ENCODE measurements at regions not wholly inside any gene's neighbourhood (a gene's known extent, or its start where the extent isn't known, plus 50 kb on each side); places are given as distances from the start of the nearest gene placed in this dataset.
A peak's percentile ranks its signal among the peaks of the same experiment; 100 is the strongest.

DNA sequence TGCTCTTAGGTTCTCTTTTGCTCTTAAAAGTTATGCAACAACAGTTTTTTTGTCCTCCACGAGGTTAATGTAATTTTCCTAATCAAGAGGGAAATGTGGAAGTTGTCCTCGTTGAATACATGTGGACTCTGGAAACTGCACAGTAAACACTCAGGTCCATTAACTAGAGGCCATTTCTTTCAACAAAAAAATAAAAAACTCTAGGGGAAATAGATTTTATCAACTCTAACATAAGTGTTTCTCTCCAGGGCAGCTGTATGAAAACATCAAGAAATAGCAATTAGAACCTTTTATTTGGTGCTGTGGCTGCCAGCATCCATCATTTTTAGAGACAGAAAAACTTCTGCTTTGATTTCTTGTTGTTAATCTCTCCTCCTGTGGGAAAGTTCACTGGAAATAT lies 288.6 kb downstream of the ICE1 start:
- no peak for DNase-seq

DNA sequence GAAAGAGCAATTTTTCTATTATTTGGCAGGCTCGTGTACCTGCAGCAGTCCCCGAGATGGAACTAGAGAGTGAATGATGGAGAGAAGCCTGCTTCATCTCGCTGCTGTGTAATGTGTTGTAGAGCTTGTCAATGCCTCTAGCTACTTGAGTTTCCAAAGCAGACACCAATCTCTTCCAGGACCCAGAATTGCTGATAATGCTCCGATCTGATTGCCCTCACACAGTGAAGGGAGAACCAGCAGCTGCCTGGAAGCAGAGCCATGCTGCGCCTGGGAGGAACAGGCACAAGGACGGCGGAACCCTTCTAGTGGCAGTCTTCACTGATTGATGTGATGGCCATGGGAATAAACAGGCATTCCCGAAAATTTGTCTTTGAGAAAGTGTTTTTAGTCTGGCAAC lies 288.0 kb downstream of the ICE1 start:
- no peak for DNase-seq

DNA sequence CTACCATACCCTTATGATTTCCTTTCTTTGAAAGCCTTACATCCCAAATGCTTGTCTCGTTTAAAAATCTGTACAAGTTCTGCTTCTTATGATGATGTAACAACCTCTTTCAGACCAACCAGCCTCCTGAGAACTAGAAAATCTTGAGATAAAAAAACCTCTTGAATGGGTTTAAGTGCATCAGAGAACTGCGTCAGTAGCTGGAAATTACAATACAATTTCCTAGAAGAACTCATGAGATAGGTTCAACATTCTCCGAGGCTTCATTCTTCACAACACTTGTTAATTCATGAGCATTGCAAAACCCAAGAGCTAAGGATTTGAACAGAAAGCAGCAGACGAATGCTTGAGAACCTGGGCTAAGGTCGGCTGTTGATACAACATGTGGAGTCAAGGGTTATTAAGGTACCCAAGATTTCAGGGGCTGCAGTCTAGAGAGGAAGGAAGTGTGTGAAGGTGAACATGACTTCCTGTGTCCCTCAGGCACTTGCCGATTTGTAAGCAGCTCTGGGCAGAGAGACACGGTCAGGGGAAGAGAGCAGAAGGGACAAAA lies 286.0 kb downstream of the ICE1 start:
- no peak for DNase-seq

DNA sequence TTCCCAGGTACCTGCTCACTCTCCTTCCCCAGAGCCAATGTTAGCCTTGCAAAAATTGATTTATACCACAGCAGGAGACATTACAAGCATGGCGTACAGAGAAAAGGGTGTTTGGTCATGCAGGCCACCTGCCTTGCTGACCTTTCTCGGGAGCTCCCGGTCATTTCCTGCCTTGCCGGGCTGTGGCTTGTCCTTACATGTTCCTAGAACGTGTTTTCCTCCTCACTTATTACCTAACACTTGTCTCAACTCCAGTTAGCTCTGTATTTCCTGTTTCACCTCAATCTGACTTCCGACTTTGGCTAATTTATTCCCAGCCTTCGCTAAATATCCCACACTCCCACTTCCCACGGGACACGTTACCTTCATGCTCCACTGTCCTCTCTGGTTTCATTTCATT lies 282.5 kb downstream of the ICE1 start:
- peak; percentile 23 to 39 for DNase-seq

GRCh38 chr5:5704352-5704751 lies 281.9 kb downstream of the ICE1 start:
- no peak for DNase-seq

- DNase-seq = no peak
Measured at GRCh38 chr5:5702934-5703333, 280.5 kb downstream of the ICE1 start.

DNA sequence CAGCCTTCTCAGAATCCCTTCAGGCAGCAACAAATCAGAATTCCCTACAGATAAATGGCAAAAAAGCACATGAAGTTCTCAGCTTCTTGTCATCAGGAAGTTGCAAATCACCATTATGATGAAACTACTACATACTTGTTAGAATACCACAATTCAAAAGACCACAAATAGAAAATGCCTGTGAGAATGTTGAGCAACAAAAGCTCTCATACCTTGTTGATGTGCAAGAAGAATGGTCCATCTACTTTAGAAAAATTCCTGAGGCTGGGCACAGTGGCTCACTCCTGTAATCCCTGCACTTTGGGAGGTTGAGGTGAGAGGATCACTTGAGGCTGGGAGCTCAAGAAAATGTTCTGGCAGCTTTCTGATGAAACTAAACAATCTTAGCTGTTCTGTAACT lies 278.1 kb downstream of the ICE1 start:
- DNase-seq = no peak

GRCh38 chr5:5699062-5699461 lies 276.6 kb downstream of the ICE1 start:
- no peak for DNase-seq

DNA sequence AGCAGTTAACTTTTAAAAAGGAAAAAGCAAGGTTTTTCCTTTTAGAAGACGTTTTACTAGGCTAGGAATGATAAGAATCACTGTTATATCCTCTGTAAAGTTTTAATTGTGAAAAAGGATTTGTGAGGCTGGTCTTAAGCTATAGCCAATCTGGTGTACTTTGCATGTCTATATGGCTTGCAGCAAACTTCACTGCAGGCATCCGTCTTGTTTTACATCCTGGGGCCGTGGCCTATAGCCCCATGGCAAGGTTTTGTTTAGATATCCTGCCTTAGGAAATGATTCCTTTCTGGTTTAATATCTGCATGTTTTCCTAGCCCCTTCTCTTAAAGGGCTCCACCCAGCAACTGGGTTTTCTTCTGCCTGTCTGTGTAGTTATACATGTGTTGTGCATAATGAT lies 272.8 kb downstream of the ICE1 start:
- DNase-seq = no peak

GRCh38 chr5:5688925-5689310 lies 266.4 kb downstream of the ICE1 start:
- no peak for DNase-seq

- DNase-seq = no peak
Measured at GRCh38 chr5:5688194-5688924, 265.9 kb downstream of the ICE1 start.

GRCh38 chr5:5687113-5687512 lies 264.6 kb downstream of the ICE1 start:
- DNase-seq = no peak

- no peak for DNase-seq
Measured at GRCh38 chr5:5686356-5686755, 263.9 kb downstream of the ICE1 start.

- DNase-seq = no peak
Measured at GRCh38 chr5:5685737-5686136, 263.3 kb downstream of the ICE1 start.

- no peak for DNase-seq
Measured at GRCh38 chr5:5683174-5683573, 260.7 kb downstream of the ICE1 start.

DNA sequence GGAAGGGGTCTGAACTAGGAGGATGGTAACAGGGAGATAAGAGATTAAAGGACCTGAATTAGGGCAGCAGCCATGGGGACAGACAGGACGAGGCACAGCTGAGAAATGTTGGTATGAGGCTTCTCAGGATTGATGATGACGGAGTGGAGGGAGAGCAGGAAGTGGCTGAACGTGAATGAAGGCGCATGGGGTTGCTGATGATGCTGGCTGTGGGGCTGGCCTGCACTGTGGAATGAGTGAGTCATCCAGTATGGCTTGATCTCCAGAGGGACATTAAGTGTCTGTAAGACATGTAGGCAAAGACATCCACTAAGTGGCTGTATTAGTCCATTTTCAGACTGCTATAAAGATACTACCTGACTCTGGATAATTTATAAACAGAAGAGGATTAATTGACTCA lies 256.4 kb downstream of the ICE1 start:
- no peak for DNase-seq

- no peak for DNase-seq
Measured at GRCh38 chr5:5677738-5678137, 255.3 kb downstream of the ICE1 start.

- no peak for DNase-seq
Measured at GRCh38 chr5:5676218-5676617, 253.7 kb downstream of the ICE1 start.

DNA sequence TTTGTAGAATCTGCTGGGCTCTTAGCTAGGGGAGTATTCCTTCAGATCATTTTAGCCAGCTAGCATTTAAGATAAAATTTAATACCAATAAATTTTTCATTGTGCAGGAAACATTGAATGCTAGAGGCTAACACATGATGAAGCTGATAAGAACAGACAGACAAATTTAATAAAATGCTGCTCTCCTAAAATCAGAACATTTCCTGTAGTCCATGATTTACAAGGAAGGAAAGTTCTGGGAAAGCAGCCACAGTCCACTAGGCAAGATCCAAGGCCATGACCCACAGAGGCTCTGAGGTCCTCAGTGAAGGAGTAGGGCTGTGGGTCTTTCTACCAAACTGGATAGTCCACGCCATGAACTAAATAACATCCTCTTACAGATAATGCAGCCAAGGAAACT lies 253.0 kb downstream of the ICE1 start:
- no peak for DNase-seq

DNA sequence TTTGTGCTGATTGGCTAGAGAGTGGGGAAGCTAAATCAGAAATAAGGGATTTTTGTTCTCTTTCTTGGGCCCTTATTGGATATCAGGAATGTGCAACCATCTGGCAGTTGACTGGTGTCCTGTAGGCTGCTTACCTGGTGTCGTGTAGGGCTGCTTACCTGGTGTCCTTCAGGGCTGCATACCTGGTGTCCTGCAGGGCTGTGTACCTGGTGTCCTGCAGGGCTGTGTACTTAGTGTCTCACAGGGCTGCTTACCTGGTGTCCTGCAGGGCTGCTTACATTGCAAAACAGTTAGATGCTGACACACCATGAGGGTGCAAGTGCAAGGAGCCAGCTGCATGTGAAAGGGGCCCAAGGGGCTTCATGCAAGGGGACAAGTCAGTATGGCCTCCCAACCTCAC lies 249.3 kb downstream of the ICE1 start:
- no peak for DNase-seq

DNA sequence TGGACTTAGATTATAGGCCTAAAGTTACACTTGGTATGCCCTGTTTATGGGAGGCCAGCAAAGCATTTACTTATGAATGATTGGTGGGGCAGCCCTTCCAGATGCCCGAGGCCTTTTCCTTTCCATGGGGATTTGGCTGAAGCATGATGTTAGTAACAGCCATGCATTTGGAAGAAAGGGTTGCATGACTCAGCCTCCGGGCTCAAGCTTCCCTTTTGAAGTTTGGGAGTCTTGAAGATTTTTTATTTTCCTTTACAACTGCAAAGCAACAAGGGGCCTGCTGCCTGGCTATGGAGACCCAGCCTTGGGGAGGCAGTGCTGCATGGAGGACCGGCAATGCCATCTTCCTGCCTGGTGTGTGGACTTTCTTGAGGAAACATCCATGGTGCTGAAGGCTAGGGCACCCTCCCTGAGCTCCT lies 244.7 kb downstream of the ICE1 start:
- DNase-seq = no peak

DNA sequence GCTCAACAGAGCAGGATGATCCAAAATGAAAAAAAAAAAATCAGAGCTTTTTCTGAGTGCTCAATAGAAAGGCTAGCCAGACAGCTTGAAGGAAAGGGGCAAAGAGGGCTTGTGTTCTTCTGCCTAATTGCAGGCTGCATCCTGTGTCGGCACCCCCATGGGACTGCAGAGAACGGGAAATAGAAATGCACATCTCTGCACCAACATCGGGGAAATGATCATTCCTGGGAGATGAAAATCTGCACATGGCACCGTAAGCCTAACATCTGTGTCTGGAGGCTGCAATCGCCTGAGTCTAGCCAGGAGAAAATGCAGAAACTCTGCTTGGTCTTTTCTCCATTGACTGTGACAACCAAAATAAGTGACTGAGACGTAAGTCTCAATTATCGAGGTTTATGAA lies 243.9 kb downstream of the ICE1 start:
- DNase-seq = no peak

DNA sequence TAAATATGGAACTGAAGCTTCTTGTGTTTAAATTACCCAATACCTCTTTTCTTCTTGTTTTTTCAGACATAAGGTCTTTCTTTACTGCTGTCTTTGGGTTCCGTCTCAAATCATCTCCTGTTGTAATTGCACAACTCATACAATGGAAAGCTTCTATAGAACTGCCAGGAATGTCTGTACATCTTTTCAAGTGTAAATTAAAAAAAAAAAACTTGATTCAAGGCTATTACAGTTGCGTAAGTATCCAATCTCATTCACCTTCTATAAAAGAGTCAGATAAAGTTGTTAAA lies 243.5 kb downstream of the ICE1 start:
- DNase-seq = no peak

GRCh38 chr5:5665225-5666075 lies 243.0 kb downstream of the ICE1 start:
- DNase-seq = no peak
